Keratinocyte (primary cell): ENCODE measurements at regions not wholly inside any gene's neighbourhood (a gene's known extent, or its start where the extent isn't known, plus 50 kb on each side); places are given as distances from the start of the nearest gene placed in this dataset.

Experiments
- EZH2 ChIP-seq: IDR thresholded peaks from one replicate; pipeline ENCODE4 v1.6.1; 2012; ENCODE audit warnings: inconsistent platforms, mild to moderate bottlenecking, low read length, moderate library complexity
- TF ChIP-seq, protein P1 (sequence below), 3 experiments: IDR thresholded peaks in 1 of 3; conservative IDR thresholded peaks in 1 of 3; optimal IDR thresholded peaks in 1 of 3; 2 replicates in 2 of 3; 3 replicates in 1 of 3; pipeline versions ENCODE3 to v1.5.1; 2011; ENCODE audit warnings: low read length in 3 of 3, mild to moderate bottlenecking in 3 of 3, moderate library complexity in 2 of 3, control low read depth in 1 of 3, inconsistent platforms in 1 of 3; ENCODE audit not compliant: insufficient read depth in 2 of 3; ENCODE audit errors: extremely low read depth in 1 of 3

DNA sequence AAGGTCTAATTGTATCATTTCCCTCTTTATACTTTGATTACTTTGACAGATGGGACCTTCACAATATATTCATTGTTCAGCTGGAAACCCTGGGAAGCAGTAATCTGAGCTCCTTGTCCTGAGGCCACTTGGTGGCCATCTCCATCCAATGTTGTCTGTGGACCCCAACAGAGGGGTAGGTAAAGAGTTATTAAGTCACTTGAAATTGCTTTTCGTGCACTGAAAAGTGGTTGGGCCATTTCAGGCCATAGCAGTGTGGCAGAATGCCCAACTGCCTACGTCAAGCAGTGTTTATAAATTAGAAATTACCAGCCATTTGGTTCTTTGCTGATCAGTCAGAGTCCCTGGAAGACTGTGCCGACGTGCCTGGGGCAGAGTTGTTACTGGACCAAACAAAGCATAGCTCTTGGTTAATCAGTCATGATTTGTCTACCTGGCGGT lies 308.3 kb upstream of the USP25 start:
- TF ChIP-seq, protein P1, sequence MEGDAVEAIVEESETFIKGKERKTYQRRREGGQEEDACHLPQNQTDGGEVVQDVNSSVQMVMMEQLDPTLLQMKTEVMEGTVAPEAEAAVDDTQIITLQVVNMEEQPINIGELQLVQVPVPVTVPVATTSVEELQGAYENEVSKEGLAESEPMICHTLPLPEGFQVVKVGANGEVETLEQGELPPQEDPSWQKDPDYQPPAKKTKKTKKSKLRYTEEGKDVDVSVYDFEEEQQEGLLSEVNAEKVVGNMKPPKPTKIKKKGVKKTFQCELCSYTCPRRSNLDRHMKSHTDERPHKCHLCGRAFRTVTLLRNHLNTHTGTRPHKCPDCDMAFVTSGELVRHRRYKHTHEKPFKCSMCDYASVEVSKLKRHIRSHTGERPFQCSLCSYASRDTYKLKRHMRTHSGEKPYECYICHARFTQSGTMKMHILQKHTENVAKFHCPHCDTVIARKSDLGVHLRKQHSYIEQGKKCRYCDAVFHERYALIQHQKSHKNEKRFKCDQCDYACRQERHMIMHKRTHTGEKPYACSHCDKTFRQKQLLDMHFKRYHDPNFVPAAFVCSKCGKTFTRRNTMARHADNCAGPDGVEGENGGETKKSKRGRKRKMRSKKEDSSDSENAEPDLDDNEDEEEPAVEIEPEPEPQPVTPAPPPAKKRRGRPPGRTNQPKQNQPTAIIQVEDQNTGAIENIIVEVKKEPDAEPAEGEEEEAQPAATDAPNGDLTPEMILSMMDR (optimal IDR thresholded peaks at IDR 0.05 in 1 of 3, IDR thresholded peaks at IDR 0.05 in 1 of 3, conservative IDR thresholded peaks at IDR 0.05 in 1 of 3; ENCODE audit: extremely low read depth in 1 of 3, insufficient read depth in 2 of 3, low read length in 3 of 3) = no peak
- no peak for TF ChIP-seq EZH2
